Calu3 (cell line): ENCODE measurements at regions not wholly inside any gene's neighbourhood (a gene's known extent, or its start where the extent isn't known, plus 50 kb on each side); places are given as distances from the start of the nearest gene placed in this dataset.

Experiments used
- BruUV-seq: library from RNA; stranded (reverse); fragments of 400-500 nt; replicated peaks from 2 replicates; lab custom pipeline; 2021; lab: Mats Ljungman, UMichigan
- CTCF ChIA-PET: fragments of 300-600 bp; sonication (Branson Sonifier 250); formaldehyde crosslinking; loops from one replicate; lab custom pipeline; 2022; ENCODE audit warnings: antibody characterized with exemption; lab: Charles Lee
- DNase-seq: peaks from one replicate; pipeline ENCODE4 v3.0.0; 2022
- H3K27ac Mint-ChIP-seq: one replicate; pipeline ENCODE4 v1.8.0; 2022; ENCODE audit warnings: mixed read lengths; ENCODE audit not compliant: unreplicated experiment
- H3K27me3 Mint-ChIP-seq: one replicate; pipeline ENCODE4 v1.8.0; 2022; ENCODE audit warnings: mixed read lengths; ENCODE audit not compliant: unreplicated experiment
- H3K36me3 Mint-ChIP-seq: one replicate; pipeline ENCODE4 v1.8.0; 2022; ENCODE audit warnings: mild to moderate bottlenecking, moderate library complexity, mixed read lengths; ENCODE audit not compliant: insufficient read depth, unreplicated experiment
- H3K4me1 Mint-ChIP-seq: one replicate; pipeline ENCODE4 v1.8.0; 2022; ENCODE audit warnings: mild to moderate bottlenecking, low read depth, mixed read lengths; ENCODE audit not compliant: unreplicated experiment
- H3K4me3 Mint-ChIP-seq: one replicate; pipeline ENCODE4 v1.8.0; 2022; ENCODE audit warnings: mild to moderate bottlenecking, low read depth, moderate library complexity, mixed read lengths; ENCODE audit not compliant: unreplicated experiment
- H3K9me3 Mint-ChIP-seq: one replicate; pipeline ENCODE4 v1.8.0; 2022; ENCODE audit warnings: low read depth, mixed read lengths; ENCODE audit not compliant: unreplicated experiment
- CTCF ChIP-seq: fragments of 200-600 bp; IDR thresholded peaks from one replicate; pipeline ENCODE4 v1.8.0; 2022; ENCODE audit warnings: antibody characterized with exemption; ENCODE audit not compliant: unreplicated experiment
- intact Hi-C: fragments of 100-400 bp; cut with micrococcal nuclease; formaldehyde crosslinking; loops from one replicate; pipeline ENCODE4 v1.10.0; 2022; ENCODE audit not compliant: unreplicated experiment

GRCh38 chr11:115885535-115886421 is 381.6 kb upstream of the CADM1 start:
- peaks cover 21% of the 10 kb centered on the region for H3K9me3 Mint-ChIP-seq
- DNase-seq: no peak
- TF ChIP-seq CTCF: no peak
- BruUV-seq: no TSS peak
- no peak overlapping the region for H3K27ac Mint-ChIP-seq
- no peaks in the 10 kb centered on the region for H3K4me1 Mint-ChIP-seq
- no peak overlapping the region for H3K4me3 Mint-ChIP-seq
- no peaks in the 10 kb centered on the region for H3K36me3 Mint-ChIP-seq
- CTCF ChIA-PET: no interaction called here
- intact Hi-C loops: no loop called here
- peaks cover 8% of the 10 kb centered on the region for H3K27me3 Mint-ChIP-seq

GRCh38 chr11:115884800-115885534 is 380.8 kb upstream of the CADM1 start:
- H3K36me3 Mint-ChIP-seq: no peaks in the 10 kb centered on the region
- no peak for DNase-seq
- intact Hi-C loops: no loop called here
- H3K9me3 Mint-ChIP-seq: peaks cover 22% of the 10 kb centered on the region
- peaks cover 8% of the 10 kb centered on the region for H3K27me3 Mint-ChIP-seq
- CTCF ChIA-PET: no interaction called here
- no TSS peak for BruUV-seq
- no peaks in the 10 kb centered on the region for H3K4me1 Mint-ChIP-seq
- TF ChIP-seq CTCF: no peak
- no peak overlapping the region for H3K4me3 Mint-ChIP-seq
- no peak overlapping the region for H3K27ac Mint-ChIP-seq

GRCh38 chr11:115874843-115875242 is 370.6 kb upstream of the CADM1 start:
- Mint-ChIP-seq H3K27ac (no peak overlapping the region), H3K9me3 (peaks cover 6% of the 10 kb centered on the region), H3K4me3 (no peak overlapping the region), H3K27me3 (no peaks in the 10 kb centered on the region), H3K36me3 (no peaks in the 10 kb centered on the region), H3K4me1 (no peaks in the 10 kb centered on the region)
- BruUV-seq: no TSS peak
- no peak for TF ChIP-seq CTCF
- intact Hi-C loops: no loop called here
- DNase-seq: no peak
- CTCF ChIA-PET: no interaction called here

GRCh38 chr11:115873813-115874212 is 369.6 kb upstream of the CADM1 start:
- BruUV-seq: no TSS peak
- Mint-ChIP-seq H3K9me3 (peaks cover 2% of the 10 kb centered on the region), H3K4me1 (no peaks in the 10 kb centered on the region), H3K27ac (no peak overlapping the region), H3K4me3 (no peak overlapping the region), H3K27me3 (no peaks in the 10 kb centered on the region), H3K36me3 (no peaks in the 10 kb centered on the region)
- CTCF ChIA-PET: no interaction called here
- no peak for TF ChIP-seq CTCF
- intact Hi-C loops: no loop called here
- DNase-seq: no peak
